ENCODE measurements at regions not wholly inside any gene's neighbourhood (a gene's known extent, or its start where the extent isn't known, plus 50 kb on each side); places are given as distances from the start of the nearest gene placed in this dataset.
"Not testable (repeated sequence)": the region's sequence is repeated elsewhere in the genome, so short reads cannot be mapped to it uniquely, and the experiment has no call there.

DNA sequence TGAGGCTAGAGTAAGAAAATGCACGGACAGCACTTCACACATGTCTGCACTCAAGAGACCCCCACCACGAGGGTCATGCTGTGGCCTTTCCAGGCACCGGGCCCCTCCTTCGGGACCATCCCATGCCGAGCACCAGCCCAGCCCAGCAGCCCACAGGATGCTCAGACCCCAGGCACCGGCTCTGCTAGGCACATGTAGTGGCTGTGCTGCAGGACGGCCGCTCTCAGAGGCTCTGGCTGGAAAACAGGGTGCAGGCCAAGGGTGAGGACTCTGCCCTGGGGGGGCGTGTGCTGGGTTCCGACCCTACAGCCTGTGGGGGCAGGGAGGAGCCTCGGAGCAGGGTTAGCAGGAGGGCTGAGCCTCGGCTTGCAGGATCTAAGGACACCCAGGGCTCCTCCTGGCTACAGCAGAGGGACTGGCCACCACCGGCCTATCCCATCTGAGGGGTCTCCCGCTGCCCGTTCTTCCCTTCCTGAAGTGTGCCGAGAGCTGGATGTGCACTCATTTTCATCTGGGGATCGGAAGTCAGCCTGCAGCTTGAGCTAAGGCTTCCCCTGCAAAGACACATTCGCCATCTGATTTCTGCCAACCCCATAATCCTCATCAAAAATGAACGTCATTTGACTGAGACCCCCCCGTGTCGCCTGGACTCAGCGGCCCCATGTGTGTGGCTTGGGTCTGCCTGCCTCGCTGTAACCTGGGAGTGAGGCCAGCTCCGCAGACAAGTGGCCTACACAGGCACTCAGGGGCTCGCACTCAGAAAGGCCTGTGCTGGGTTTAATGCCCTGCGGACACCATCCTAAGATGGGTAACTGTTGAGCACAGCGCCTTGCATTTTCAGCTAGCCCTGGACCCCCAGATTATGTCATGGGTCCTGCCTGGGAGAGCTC is 293.1 kb upstream of the FOXF1 start:
- no peak for DNase-seq

DNA sequence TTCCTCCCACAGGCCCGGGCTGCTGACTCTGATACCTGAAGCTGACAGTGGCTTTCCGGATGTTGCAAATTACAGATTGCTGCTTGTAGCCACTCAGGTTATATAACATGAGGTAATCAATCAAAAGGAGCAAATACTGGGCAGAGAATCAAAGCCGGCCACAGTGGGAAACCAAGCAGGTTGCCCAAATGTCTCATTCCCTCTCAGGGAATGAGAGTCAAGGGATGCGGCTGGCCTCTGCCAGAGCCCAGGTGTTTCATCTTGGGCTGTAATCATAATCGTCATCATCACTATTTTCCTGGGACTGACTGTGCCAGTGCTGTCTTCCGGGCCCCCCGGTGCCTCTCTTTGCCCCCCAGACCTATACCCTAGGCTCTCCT is 292.4 kb upstream of the FOXF1 start:
- no peak for DNase-seq

DNA sequence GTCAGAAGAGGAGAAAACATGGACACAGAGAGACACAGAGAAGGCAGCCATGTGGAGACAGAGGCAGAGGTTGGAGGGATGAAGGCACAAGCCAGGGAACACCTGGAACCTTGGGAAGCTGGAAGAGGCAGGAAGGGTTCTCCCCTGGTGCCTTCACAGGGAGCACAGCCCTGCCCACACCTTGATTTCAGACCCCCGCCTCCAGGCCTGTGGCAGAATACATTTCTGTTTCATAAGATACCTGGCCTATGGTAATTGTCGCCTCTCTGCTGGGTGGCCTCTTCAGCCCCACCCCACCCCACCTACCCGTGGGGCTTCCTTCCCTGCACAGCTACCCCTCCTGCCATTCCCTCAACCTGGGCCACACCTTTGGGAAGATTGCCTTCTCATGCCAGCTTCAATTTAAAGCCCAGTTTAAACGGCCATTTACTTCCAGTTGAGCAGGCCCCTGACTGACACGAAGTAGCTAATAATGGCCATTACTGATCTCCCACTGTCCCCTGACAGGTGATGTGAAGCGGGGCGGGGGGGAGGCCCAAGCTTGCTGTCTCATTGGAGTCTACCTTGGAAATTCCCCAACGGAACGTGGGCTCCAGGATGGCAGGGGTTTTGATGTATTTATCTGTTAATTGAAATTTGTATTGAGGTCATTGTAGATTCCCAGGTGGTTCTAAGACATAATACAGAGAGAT is 291.7 kb upstream of the FOXF1 start:
- no peak for DNase-seq

DNA sequence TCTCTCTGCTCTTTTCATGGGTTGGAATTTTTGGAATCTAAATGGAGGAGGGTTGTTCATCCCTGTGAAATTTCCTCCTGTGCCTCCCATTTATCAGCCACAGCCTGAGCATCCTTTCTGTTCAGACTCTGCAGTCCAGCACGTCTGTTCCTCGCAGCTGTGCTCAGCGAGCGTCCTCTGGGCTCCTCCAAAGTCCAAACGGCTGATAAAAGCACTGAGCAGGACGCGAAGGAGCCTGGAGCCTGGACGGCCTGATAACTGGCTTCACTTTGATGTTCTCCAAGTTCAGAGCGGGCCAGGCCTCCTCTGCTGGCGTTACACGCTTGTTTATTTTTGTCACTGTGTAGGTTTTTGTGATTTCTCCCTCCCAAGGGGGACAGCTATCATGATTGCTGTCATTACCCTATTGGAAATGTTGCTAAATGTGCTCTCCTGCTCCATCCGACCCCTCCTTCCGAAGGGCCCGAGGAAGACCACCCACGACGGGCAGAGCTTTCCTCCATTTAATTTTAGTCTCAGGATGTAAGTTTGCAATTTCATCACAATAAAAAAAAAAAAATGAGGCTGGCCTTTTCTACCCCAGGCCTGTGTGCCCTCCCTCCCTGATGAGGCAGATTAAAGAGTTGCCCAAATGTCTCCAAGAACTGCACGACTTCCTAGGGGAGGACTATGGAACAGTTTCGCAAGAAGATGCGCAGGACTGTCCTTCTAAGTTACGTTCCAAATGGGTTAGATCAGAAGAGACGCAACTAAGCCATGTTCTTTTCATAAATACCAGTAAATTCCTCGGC is 290.5 kb upstream of the FOXF1 start:
- DNase-seq = no peak

DNA sequence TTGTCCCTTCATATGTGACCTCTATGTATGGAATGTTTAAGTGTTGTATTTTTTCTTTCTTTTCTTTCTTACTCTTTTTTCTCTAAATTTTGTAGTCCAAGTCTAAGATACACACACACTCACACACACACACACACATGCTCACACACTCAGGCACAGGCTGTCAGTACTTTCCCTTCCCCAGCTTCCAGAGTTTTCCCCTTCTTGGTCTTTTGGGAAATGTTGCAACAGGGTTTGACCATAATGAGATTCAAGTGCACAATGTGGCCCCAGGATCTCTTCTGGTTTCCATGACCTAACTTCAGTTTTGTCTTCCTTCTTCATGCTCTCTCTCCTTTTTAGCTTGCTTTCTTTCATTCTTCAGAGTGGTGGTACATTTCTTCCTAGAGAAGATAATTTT is 289.8 kb upstream of the FOXF1 start:
- no peak for DNase-seq

DNA sequence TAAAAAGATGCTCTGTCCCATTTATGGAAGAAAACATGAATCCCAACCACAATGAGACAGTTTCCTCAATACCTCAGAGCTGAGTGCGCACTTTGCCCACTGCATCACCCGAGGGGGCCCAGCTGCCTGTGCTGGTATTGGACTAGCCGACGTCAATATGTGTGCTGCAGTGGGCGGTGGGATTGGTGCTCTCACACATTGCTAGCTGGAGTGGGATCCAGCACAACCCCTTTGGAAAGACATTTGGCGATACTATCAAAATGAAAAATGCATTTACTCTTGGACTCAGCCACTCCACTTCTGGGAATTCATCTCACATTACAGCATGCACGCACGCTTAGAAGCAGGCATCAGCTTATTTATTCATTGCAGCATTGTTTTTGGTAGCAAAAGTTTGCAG is 289.2 kb upstream of the FOXF1 start:
- DNase-seq = no peak

DNA sequence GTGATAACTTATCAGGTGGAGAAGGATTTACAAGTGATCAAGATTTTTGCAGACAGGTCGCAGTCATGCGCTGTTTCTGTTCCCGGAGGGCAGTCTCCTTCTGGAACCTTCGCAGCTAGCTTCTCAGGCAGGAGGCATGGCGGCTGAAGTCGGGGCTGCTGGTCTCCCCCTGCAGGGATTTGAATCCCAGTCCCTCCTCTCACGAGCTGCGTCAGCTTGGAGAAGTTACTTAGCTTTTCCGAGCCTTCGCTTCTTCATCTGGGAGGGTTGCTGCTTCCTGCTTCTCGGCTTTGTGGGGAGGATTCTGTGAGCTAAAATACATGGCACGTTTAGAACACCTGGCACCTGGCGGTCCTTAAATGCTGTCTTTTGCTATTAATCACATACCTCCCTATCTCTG is 287.8 kb upstream of the FOXF1 start:
- no peak for DNase-seq

DNA sequence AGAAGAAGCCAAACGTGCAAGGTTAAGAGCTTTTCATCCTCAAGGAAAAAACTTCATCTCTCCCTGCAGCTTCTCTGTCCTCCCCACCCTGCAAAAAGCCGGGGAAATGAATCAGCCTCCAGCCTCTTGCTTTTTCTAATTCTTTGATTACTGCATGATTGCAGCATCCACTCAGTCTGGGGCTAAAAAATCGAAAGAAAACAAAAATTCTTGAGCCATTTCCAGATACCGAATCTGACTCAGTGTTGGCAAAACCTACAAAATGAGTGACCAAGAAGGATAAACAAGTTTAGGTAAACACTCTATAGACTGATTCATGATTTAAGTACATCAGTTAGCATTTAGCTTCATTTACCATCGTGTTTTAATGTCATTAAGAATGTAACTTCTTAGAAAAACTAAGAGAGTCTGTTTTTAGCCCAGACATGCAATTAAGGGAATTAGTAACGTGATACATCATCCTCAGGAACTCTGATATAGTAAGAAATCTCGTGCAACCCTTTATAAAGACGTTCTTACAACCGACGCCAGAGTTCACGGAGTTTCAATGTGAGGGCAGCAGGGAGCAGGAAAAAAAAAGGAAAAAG is 287.3 kb upstream of the FOXF1 start:
- DNase-seq = no peak

DNA sequence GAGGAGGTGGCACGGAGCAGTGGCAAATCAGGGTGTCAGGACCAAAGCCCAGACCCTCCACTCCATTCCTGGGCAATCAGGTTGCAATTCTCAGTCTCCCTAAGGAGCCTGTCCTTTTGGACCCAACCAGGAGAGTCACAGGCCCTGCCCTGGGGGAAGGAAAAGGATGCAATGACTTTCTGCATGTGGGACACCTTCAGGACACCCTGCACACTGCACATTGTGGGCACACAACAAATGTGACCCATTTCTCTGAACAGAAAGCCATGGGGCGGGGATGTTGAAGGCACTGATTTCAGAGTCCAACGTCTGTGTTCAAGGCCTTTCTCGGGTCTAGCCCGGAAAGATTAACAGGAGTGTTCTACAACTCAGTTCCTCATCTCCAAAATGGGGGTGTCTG is 286.2 kb upstream of the FOXF1 start:
- no peak for DNase-seq

DNA sequence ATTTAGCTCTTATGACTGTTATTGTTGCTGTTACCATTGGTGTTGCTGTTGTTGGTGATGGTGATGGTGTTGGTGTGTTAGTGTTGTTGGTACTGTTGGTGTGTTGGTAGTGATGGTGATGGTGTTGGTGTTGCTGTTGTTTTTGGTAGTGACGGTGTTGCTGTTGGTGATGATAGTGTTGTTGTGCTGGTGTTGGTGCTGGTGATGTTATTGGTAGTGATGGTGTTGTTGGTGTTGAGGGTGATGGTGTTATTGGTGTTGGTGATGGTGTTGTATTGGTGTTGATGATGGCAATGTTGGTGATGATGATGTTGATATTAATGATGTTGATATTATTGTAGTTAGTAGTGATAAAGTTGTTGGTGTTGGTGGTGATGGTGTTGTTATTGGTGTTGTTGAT is 285.7 kb upstream of the FOXF1 start:
- no peak for DNase-seq

DNA sequence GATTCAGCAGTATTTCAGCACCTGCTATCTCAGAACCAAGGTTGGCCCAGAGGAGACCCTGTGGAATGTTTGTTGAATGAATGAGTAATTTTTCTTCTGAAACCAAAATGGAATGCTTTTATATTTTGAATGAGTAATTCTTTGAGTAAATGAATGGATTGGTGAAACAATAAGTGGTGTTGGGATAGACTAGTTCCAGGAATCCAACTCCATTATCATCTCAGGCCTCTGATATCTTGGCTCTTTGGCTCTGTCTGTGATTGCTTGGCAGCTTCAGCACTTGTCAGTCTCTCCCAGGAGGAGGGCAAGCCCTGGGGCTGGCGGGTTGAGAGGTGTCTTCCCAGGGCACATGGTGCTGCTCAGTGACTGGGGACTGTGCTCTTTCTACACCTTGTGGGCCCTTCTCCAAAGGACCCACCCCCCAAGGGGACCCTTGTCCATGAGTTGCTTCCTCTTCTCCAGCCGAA is 284.4 kb upstream of the FOXF1 start:
- DNase-seq = no peak

DNA sequence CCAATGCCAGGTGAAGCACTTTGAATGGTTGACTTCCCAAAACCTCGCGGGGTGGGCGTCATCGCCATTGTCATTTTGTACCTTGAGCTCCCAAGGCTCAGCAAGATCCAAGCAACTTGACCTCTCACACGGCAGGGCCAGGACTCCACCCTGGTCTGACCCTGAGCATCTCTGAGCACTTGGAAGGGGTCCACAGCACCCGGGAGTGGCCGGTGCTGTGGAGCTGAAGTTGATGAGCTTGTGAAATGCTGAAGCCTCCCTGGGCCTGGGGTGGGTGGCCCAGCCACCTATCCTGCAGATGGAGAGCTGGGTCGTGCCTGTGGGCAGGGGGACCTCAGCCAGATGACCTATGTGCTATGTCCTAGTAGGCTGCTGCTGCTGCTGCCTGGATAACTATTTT is 283.3 kb upstream of the FOXF1 start:
- no peak for DNase-seq

DNA sequence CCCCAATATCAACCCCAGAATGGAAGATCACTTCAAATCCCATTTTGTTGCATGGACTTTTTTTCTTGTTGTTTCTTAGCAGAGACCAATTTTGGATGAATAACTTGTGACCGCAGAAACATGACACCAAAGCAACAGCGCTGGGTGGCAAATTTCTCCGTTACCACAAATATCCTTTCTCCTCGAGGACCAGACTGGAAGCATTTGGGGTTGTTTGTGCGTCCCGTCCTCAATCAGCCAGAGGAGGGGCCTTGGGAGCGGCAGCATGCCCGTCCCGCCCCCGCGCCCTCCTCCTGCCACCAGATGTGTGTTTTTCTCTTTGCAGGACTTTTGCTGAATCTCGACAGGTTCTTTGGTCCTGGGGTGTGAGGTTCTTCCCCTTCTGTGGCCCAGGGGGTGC is 282.5 kb upstream of the FOXF1 start:
- DNase-seq = no peak

DNA sequence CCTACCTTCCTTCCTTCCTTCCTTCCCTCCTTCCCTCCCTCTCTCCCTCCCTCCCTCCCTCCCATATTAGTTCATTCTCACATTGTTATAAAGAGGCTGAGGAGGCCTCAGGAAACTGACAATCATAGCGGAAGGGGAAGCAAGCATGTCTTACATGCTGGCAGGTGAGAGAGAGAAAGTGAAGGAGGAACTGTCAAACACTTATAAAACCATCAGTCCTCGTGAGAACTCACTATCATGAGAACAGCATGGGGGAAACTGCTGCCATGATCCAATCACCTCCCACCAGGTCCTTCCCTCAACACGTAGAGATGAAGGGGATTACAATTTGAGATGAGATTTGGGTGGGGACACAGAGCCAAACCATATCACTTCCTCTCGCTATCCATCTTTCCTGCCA is 281.6 kb upstream of the FOXF1 start:
- no peak for DNase-seq

DNA sequence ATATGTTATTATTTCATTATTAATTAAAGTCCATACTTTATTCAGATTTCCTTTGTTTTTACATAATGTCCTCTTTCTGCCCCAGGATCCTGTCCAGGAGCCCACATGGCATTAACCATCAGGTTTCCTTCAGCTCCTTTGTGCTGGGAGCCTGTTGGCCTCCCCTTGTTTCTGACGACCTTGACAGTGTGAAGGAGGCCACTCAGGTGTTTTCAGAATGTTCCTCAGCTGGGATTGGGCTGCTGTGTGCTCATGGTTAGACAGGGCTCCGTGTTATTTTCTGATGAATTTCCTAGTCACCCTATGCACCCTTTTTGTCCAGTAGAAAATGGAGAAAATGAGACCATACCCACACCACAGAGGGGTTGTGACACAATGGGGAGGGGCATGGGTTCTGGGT is 281.0 kb upstream of the FOXF1 start:
- DNase-seq = no peak

DNA sequence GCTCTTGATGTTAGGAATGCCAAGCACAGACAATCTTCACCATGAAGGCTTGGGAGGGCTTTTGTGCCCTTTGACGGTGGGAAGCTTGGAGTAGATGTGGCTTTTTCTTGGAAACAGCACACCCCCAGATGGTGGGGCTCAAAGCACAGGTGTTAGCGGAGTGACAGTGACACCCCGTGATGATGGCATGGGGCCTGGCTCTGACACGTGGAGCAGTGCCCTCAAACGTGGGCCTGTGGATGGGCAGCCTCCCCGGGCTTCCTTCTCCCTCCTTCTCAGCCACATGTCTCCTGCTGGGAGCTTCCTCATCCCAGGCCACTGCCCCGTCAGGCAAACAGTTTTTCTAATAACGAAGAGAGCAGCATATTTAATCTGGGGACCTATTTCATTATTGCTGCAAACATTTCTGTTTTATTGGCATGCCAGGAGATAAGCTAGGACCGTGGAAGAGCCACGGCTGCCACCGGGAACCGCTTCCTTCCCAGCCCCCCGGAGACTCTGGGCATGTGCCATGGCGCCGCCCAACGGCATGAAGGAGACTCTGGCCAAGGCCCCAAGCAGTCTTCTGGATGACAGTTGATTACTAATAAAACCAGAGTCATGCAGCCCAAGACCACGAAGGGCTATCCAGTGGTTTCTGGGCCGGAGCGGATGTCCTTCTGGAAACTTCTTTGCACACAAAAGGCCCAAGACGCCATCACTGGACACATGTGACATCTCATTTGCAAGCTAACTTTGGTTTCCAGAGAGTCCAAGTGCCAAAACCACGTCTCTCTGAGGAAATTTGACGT is 280.3 kb upstream of the FOXF1 start:
- no peak for DNase-seq

DNA sequence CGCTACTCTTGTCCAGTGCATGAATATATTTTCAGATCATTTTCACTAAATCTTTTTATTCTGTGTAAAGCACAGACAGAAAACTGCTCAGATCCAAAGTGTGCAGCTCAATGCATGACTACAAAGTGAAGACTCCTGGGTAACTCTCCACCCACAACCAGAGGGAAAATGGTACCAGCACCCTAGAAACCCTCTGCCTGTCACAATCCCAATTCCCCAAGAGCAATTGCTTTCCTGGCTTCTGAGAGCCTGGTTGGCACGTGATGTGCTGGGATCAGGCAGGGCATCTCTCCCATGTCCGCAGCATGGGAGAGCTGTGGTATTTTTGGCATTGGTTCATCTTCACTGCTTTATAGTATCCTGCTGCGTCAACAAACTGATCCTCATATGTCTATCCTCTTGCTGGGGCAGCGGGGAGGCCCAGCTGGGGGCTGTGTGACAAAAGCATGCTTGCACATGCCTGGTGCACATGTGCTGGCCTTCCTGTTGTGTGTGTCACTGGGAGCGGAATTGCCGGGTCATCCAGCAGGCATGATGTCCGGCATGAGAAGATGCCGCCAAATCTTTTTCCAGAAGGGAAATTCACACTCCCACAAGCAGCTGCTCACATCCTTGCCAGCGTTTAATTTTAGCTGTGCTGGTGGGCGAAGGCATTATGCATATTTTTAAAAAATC is 278.9 kb upstream of the FOXF1 start:
- DNase-seq = peak; percentile 36

DNA sequence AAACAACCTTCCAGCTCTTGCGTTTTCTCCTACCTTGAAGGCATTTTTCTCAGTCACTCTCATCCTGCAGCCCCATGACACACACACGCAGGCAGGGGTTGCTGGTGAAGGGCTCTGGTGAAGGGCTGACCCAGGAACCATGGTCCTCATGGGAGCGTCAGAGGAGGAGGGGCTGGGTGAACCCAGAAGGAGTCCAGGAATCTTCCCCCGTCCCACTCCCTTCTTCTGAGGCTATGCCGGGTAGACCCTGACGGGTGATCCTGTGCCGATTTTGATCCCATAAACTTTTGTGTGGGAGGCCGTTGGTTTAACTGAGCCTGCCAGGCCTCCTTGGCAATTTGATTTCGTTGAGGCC is 278.4 kb upstream of the FOXF1 start:
- no peak for DNase-seq

DNA sequence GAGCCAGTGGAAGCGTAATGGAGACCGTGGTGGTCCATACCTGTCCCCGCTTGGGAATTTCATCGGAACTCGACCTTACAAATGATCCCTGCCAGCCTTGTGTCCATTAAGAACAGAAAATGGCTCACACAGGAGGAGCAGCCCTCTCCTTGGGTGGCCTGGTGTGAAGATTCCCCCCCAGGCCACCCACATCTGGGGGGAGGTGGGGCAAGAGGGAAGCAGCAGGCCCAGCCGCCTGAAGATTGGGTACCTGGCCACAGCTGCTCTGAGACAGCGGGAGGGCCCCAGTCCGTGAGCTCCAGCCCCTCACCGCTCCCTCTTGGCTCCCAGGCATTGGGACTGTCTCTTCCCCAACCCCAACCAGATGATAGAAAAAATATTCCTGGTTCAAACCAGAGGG is 277.8 kb upstream of the FOXF1 start:
- DNase-seq = no peak

DNA sequence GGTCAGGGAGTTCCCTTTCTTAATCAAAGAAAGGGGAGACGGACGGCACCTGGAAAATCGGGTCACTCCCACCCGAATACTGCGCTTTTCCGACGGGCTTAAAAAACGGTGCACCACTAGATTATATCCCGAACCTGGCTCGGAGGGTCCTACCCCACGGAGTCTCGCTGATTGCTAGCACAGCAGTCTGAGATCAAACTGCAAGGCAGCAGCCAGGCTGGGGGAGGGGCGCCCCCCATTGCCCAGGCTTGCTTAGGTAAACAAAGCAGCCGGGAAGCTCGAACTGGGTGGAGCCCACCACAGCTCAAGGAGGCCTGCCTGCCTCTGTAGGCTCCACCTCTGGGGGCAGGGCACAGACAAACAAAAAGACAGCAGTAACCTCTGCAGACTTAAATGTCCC is 276.8 kb upstream of the FOXF1 start:
- not testable (repeated sequence) for DNase-seq

DNA sequence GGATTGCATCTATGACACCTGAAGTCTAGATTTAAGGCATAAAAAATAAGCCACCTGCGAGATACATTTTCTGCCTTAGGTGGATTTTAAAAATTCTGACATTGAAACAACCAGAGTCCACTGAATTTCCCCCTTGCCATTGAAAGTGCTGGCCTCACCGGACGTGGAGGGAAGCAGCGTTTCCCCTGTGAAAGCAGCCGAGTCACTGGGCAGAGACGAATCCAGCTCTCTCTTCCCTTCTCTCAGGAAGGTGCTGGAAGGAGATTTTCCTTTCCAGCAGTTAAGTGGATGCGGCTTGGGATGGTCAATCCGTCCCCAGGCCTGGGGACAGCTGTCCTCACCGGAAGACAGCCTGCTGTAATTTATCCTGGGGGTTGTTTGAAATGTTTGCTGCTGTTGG is 270.9 kb upstream of the FOXF1 start:
- DNase-seq = no peak

All from occipital lobe (tissue), 1 donor.